SK-N-SH (cell line): ENCODE measurements at regions not wholly inside any gene's neighbourhood (a gene's known extent, or its start where the extent isn't known, plus 50 kb on each side); places are given as distances from the start of the nearest gene placed in this dataset.
"Not testable (repeated sequence)": the region's sequence is repeated elsewhere in the genome, so short reads cannot be mapped to it uniquely, and the experiment has no call there.

Source experiments
- CTCF ChIA-PET: fragments of 300-600, 350-600 bp; formaldehyde crosslinking; extraction: SDS; loops from one replicate; lab custom pipeline; 2021; lab: Yijun Ruan, JAX
- POLR2A ChIA-PET: fragments of 350-600 bp; sonication (Branson Sonifier 250); formaldehyde crosslinking; extraction: SDS; loops from one replicate; lab custom pipeline; 2020; ENCODE audit warnings: antibody characterized with exemption, inconsistent platforms; lab: Yijun Ruan, JAX
- DNase-seq: peaks from one replicate; pipeline ENCODE4 v3.0.0; 2012
- H2AFZ ChIP-seq: fragments of 200-600 bp; sonication (generic); 2 replicates; pipeline ENCODE4 v1.8.1; 2016; ENCODE audit warnings: antibody characterized with exemption, mild to moderate bottlenecking, low read depth
- H3F3A ChIP-seq: fragments of 200-600 bp; sonication (generic); replicated peaks from 2 replicates; pipeline ENCODE3; 2016; ENCODE audit warnings: antibody characterized with exemption, mild to moderate bottlenecking; ENCODE audit not compliant: insufficient read depth
- H3K27ac ChIP-seq, 2 experiments: fragments of 200-500 bp in 1 of 2; fragments of 200-600 bp in 1 of 2; sonication (Bioruptor generic) in 1 of 2; sonication (generic), shearing (Covaris generic) in 1 of 2; 2 replicates each; pipeline versions ENCODE4 v1.5.1 to v1.6.1; 2014 to 2016; ENCODE audit warnings: low read depth in 2 of 2, inconsistent platforms in 1 of 2, low read length in 1 of 2, mild to moderate bottlenecking in 1 of 2, mixed read lengths in 1 of 2
- H3K27me3 ChIP-seq: fragments of 200-600 bp; sonication (generic), shearing (Covaris generic); 2 replicates; pipeline ENCODE4 v1.6.1; 2016; ENCODE audit warnings: mixed run types; ENCODE audit not compliant: insufficient read depth
- H3K36me3 ChIP-seq, 2 experiments: fragments of 200-500 bp in 1 of 2; fragments of 200-600 bp in 1 of 2; sonication (Bioruptor generic) in 1 of 2; sonication (generic) in 1 of 2; replicated peaks in 1 of 2; 2 replicates each; pipeline versions ENCODE3 to v1.5.1; 2014 to 2016; ENCODE audit warnings: low read length in 1 of 2, mild to moderate bottlenecking in 1 of 2; ENCODE audit not compliant: insufficient read depth in 2 of 2, control insufficient read depth in 1 of 2
- H3K4me1 ChIP-seq, 2 experiments: fragments of 200-500 bp in 1 of 2; fragments of 200-600 bp in 1 of 2; sonication (Bioruptor generic) in 1 of 2; sonication (generic), shearing (Covaris generic) in 1 of 2; 2 replicates each; pipeline versions ENCODE4 v1.5.1 to v1.6.1; 2014 to 2016; ENCODE audit warnings: low read depth in 1 of 2, low read length in 1 of 2, mixed run types in 1 of 2; ENCODE audit not compliant: insufficient read depth in 2 of 2, control insufficient read depth in 1 of 2
- H3K4me2 ChIP-seq: fragments of 200-600 bp; sonication (generic), shearing (Covaris generic); 2 replicates; pipeline ENCODE4 v1.6.1; 2017; ENCODE audit warnings: mixed run types
- H3K4me3 ChIP-seq, 2 experiments: fragments of 200-500 bp in 1 of 2; fragments of 200-600 bp in 1 of 2; sonication (Bioruptor generic) in 1 of 2; sonication (generic), shearing (Covaris generic) in 1 of 2; 2 replicates each; pipeline versions ENCODE4 v1.5.1 to v1.8.1; 2014 to 2016; ENCODE audit warnings: low read depth in 2 of 2, inconsistent platforms in 1 of 2, low read length in 1 of 2, mild to moderate bottlenecking in 1 of 2, mixed read lengths in 1 of 2, moderate library complexity in 1 of 2
- H3K79me2 ChIP-seq: fragments of 200-600 bp; sonication (generic); 2 replicates; pipeline ENCODE4 v1.8.1; 2017; ENCODE audit warnings: mild to moderate bottlenecking; ENCODE audit not compliant: insufficient read depth
- H3K9ac ChIP-seq: fragments of 200-600 bp; sonication (generic); 2 replicates; pipeline ENCODE4 v1.6.1; 2017; ENCODE audit warnings: mixed run types
- H3K9me2 ChIP-seq: fragments of 200-600 bp; sonication (generic); 2 replicates; pipeline ENCODE4 v1.6.1; 2017; ENCODE audit warnings: mixed run types
- H3K9me3 ChIP-seq: fragments of 200-600 bp; sonication (generic); 2 replicates; pipeline ENCODE4 v1.6.1; 2017; ENCODE audit warnings: mixed run types, mild to moderate bottlenecking, moderate library complexity
- H4K20me1 ChIP-seq: fragments of 200-600 bp; sonication (generic); 2 replicates; pipeline ENCODE4 v1.6.1; 2017; ENCODE audit warnings: mild to moderate bottlenecking, mixed run types; ENCODE audit not compliant: insufficient read depth
- CTCF ChIP-seq: fragments of 200-600 bp; sonication (generic); IDR thresholded peaks from 2 replicates; pipeline ENCODE4 v1.6.1; 2017; ENCODE audit warnings: antibody characterized with exemption, mild to moderate bottlenecking, moderate library complexity
- ELF1 ChIP-seq: IDR thresholded peaks from 2 replicates; pipeline ENCODE4 v1.4.0; 2012
- EZH2phosphoT487 ChIP-seq: fragments of 200-600 bp; sonication (generic); IDR thresholded peaks from 2 replicates; pipeline ENCODE4 v1.6.1; 2017; ENCODE audit warnings: low read depth, mixed run types, mild to moderate bottlenecking, antibody characterized with exemption, moderate library complexity, borderline replicate concordance
- JUND ChIP-seq: IDR thresholded peaks from 2 replicates; pipeline ENCODE4 v1.4.0; 2012
- MAX ChIP-seq: IDR thresholded peaks from 2 replicates; pipeline ENCODE4 v1.4.0; 2012; ENCODE audit warnings: low read depth
- PBX3 ChIP-seq: IDR thresholded peaks from 2 replicates; pipeline ENCODE4; 2012
- RAD21 ChIP-seq: IDR thresholded peaks from 2 replicates; pipeline ENCODE4 v1.6.1; 2012; ENCODE audit warnings: mild to moderate bottlenecking, low read length
- SIN3A ChIP-seq: IDR thresholded peaks from 2 replicates; pipeline ENCODE4 v1.6.1; 2012; ENCODE audit warnings: low read depth, mild to moderate bottlenecking, low read length, moderate library complexity, borderline replicate concordance
- TAF1 ChIP-seq: IDR thresholded peaks from 2 replicates; pipeline ENCODE4 v1.6.1; 2012; ENCODE audit warnings: low read depth, mild to moderate bottlenecking, low read length, moderate library complexity, borderline replicate concordance
- WGBS: methylation state at CpG from one replicate; pipeline ENCODE4 v1.1.6; 2017; ENCODE audit warnings: low lambda C conversion rate; 5-methylcytosine and 5-hydroxymethylcytosine counted together

- no peak for TF ChIP-seq CTCF
- no peak for TF ChIP-seq TAF1
- TF ChIP-seq PBX3 = no peak
- TF ChIP-seq ELF1 = no peak
- no peak for TF ChIP-seq JUND
- TF ChIP-seq MAX = no peak
- no peak for TF ChIP-seq RAD21
- no peak for TF ChIP-seq SIN3A
- TF ChIP-seq EZH2phosphoT487 = no peak
- TF ChIP-seq, all 33 proteins: peak for 0
These were observed 260.6 kb downstream of the TUBA3C start (continued) for GRCh38 chr13:18921063-18921462.

- H2AFZ ChIP-seq, H3K27ac ChIP-seq, POLR2A ChIA-PET, H3K9me3 ChIP-seq, H4K20me1 ChIP-seq, DNase-seq, H3K4me2 ChIP-seq, H3K9me2 ChIP-seq, H3K27me3 ChIP-seq, CTCF ChIA-PET, H3F3A ChIP-seq, H3K36me3 ChIP-seq, H3K79me2 ChIP-seq, H3K4me3 ChIP-seq, H3K4me1 ChIP-seq, H3K9ac ChIP-seq: not testable (repeated sequence)
- WGBS = 34% methylated on average over 9 of the region's 12 CpGs
These were observed 276.5 kb downstream of the TUBA3C start for GRCh38 chr13:18905096-18905495.

GRCh38 chr13:18895411-18895810 is 286.2 kb downstream of the TUBA3C start:
- H3K27me3 ChIP-seq, H3K9me3 ChIP-seq, H3K4me1 ChIP-seq, H3K9me2 ChIP-seq, H3K9ac ChIP-seq, POLR2A ChIA-PET, H3K4me2 ChIP-seq, H3F3A ChIP-seq, H4K20me1 ChIP-seq, H3K36me3 ChIP-seq, H3K4me3 ChIP-seq, H3K79me2 ChIP-seq, CTCF ChIA-PET, H3K27ac ChIP-seq, DNase-seq, H2AFZ ChIP-seq: not testable (repeated sequence)
- 7% methylated on average over 6 of the region's 13 CpGs for WGBS

GRCh38 chr13:18891242-18891641 is 290.4 kb downstream of the TUBA3C start:
- CTCF ChIA-PET, H3K79me2 ChIP-seq, H3K4me3 ChIP-seq, H3K27me3 ChIP-seq, H3K9me2 ChIP-seq, H3K9me3 ChIP-seq, H3K9ac ChIP-seq, H2AFZ ChIP-seq, H4K20me1 ChIP-seq, DNase-seq, H3K4me1 ChIP-seq, H3K36me3 ChIP-seq, H3K27ac ChIP-seq, POLR2A ChIA-PET, H3F3A ChIP-seq, H3K4me2 ChIP-seq: not testable (repeated sequence)
- 0% methylated on average over 1 of the region's 1 CpG for WGBS

- H3F3A ChIP-seq, H3K9me3 ChIP-seq, H3K36me3 ChIP-seq, H3K9me2 ChIP-seq, CTCF ChIA-PET, H3K27ac ChIP-seq, H3K9ac ChIP-seq, H2AFZ ChIP-seq, H3K79me2 ChIP-seq, H3K4me1 ChIP-seq, POLR2A ChIA-PET, H3K27me3 ChIP-seq, H4K20me1 ChIP-seq: not testable (repeated sequence)
- 20% methylated on average over 21 of the region's 72 CpGs for WGBS
- H3K4me2 ChIP-seq = peak overlapping the region; percentile 47; the same call in 1 of the 2 replicates
- peak; percentile 58 for DNase-seq
- peak overlapping the region in 1 of 2 experiments; percentile 12; a peak in 2 of 4 replicates for H3K4me3 ChIP-seq
These were observed 306.5 kb downstream of the TUBA3C start for GRCh38 chr13:18874875-18875789.
